Keratinocyte (primary cell): ENCODE measurements at regions not wholly inside any gene's neighbourhood (a gene's known extent, or its start where the extent isn't known, plus 50 kb on each side); places are given as distances from the start of the nearest gene placed in this dataset.

Experiments used
- DNase-seq: peaks from one replicate; pipeline ENCODE4 v3.0.0-alpha.2; 2011; ENCODE audit warnings: low read depth, missing footprints, low spot score
- FAIRE-seq: peaks from 2 replicates; lab custom pipeline; 2011; peaks lifted over from hg19 to GRCh38; lab: Jason Lieb, UNC
- H2AFZ ChIP-seq: 2 replicates; pipeline ENCODE4 v1.6.0; 2012; ENCODE audit warnings: low read length, control low read depth, inconsistent platforms; ENCODE audit not compliant: control insufficient read depth
- H3K27ac ChIP-seq: 2 replicates; pipeline ENCODE4 v1.5.1; 2011; ENCODE audit warnings: low read length; ENCODE audit not compliant: control insufficient read depth, insufficient read depth
- H3K27me3 ChIP-seq: 3 replicates; pipeline ENCODE4 v1.6.0; 2011; ENCODE audit warnings: low read length; ENCODE audit not compliant: control insufficient read depth, insufficient read depth; ENCODE audit errors: extremely low read depth
- H3K36me3 ChIP-seq, 2 experiments: 2 replicates in 1 of 2; 3 replicates in 1 of 2; pipeline ENCODE4 v1.5.1; 2011; ENCODE audit warnings: low read length in 2 of 2, mild to moderate bottlenecking in 1 of 2; ENCODE audit not compliant: control insufficient read depth in 2 of 2, insufficient read depth in 2 of 2; ENCODE audit errors: extremely low read depth in 1 of 2
- H3K4me1 ChIP-seq: 3 replicates; pipeline ENCODE4 v1.5.1; 2011; ENCODE audit warnings: low read length; ENCODE audit not compliant: control insufficient read depth, insufficient read depth; ENCODE audit errors: extremely low read depth
- H3K4me2 ChIP-seq: 3 replicates; pipeline ENCODE4 v1.6.0; 2011; ENCODE audit warnings: low read depth, low read length; ENCODE audit not compliant: control insufficient read depth, insufficient read depth; ENCODE audit errors: extremely low read depth
- H3K4me3 ChIP-seq, 3 experiments: fragments of 200-600 bp in 1 of 3; sonication (generic) in 1 of 3; 2 replicates in 2 of 3; 3 replicates in 1 of 3; pipeline ENCODE4 v1.5.1; 2011 to 2016; ENCODE audit warnings: low read length in 3 of 3, mild to moderate bottlenecking in 3 of 3, control low read depth in 2 of 3, inconsistent platforms in 1 of 3, low read depth in 1 of 3, mixed read lengths in 1 of 3, mixed run types in 1 of 3, moderate library complexity in 1 of 3; ENCODE audit not compliant: control insufficient read depth in 2 of 3, insufficient read depth in 2 of 3; ENCODE audit errors: extremely low read depth in 1 of 3
- H3K79me2 ChIP-seq: 2 replicates; pipeline ENCODE4 v1.6.0; 2012; ENCODE audit warnings: low read length; ENCODE audit not compliant: control insufficient read depth, insufficient read depth
- H3K9ac ChIP-seq: 3 replicates; pipeline ENCODE4 v1.6.0; 2011; ENCODE audit warnings: low read length; ENCODE audit not compliant: control insufficient read depth, insufficient read depth; ENCODE audit errors: extremely low read depth
- H3K9me1 ChIP-seq: 3 replicates; pipeline ENCODE4 v1.6.0; 2011; ENCODE audit warnings: low read length; ENCODE audit not compliant: control insufficient read depth, insufficient read depth; ENCODE audit errors: extremely low read depth
- H3K9me3 ChIP-seq: 2 replicates; pipeline ENCODE4 v1.5.1; 2012; ENCODE audit warnings: low read depth, low read length; ENCODE audit not compliant: control insufficient read depth
- H4K20me1 ChIP-seq: 3 replicates; pipeline ENCODE4 v1.6.0; 2011; ENCODE audit warnings: low read length; ENCODE audit not compliant: control insufficient read depth, insufficient read depth; ENCODE audit errors: extremely low read depth
- CTCF ChIP-seq, 3 experiments: IDR thresholded peaks in 1 of 3; conservative IDR thresholded peaks in 1 of 3; optimal IDR thresholded peaks in 1 of 3; 2 replicates in 2 of 3; 3 replicates in 1 of 3; pipeline versions ENCODE3 to v1.5.1; 2011; ENCODE audit warnings: low read length in 3 of 3, mild to moderate bottlenecking in 3 of 3, moderate library complexity in 2 of 3, control low read depth in 1 of 3, inconsistent platforms in 1 of 3; ENCODE audit not compliant: insufficient read depth in 2 of 3; ENCODE audit errors: extremely low read depth in 1 of 3
- EZH2 ChIP-seq: IDR thresholded peaks from one replicate; pipeline ENCODE4 v1.6.1; 2012; ENCODE audit warnings: inconsistent platforms, mild to moderate bottlenecking, low read length, moderate library complexity
- dilution Hi-C: fragments of 300-500 bp; cut with MboI; formaldehyde crosslinking; loops from one replicate; pipeline ENCODE4 v1.7.0; 2020; ENCODE audit warnings: low sequenced_read_pairs; ENCODE audit not compliant: extremely low pct_ligation_motif_present

GRCh38 chr5:25604681-25605080 lies 959.9 kb upstream of the CDH10 start:
- Histone ChIP-seq H3K36me3 (no peaks in the 10 kb centered on the region), H3K9me3 (peaks cover 2% of the 10 kb centered on the region), H3K4me3 (no peak overlapping the region), H3K4me1 (no peaks in the 10 kb centered on the region), H3K27ac (no peak overlapping the region), H3K9ac (no peak overlapping the region), H4K20me1 (no peaks in the 10 kb centered on the region), H3K79me2 (no peaks in the 10 kb centered on the region), H3K27me3 (no peaks in the 10 kb centered on the region), H3K4me2 (no peak overlapping the region), H2AFZ (no peak overlapping the region), H3K9me1 (no peaks in the 10 kb centered on the region)
- no peak for TF ChIP-seq CTCF (optimal IDR thresholded peaks at IDR 0.05 in 1 of 3, IDR thresholded peaks at IDR 0.05 in 1 of 3, conservative IDR thresholded peaks at IDR 0.05 in 1 of 3; ENCODE audit: extremely low read depth in 1 of 3, insufficient read depth in 2 of 3, low read length in 3 of 3)
- no peak for TF ChIP-seq EZH2
- no peak for DNase-seq
- dilution Hi-C loops = no loop called here
- no peak for FAIRE-seq

- Histone ChIP-seq H3K79me2 (no peaks in the 10 kb centered on the region), H3K4me1 (no peaks in the 10 kb centered on the region), H3K9ac (no peak overlapping the region), H4K20me1 (no peaks in the 10 kb centered on the region), H3K9me1 (no peaks in the 10 kb centered on the region), H3K4me3 (no peak overlapping the region), H3K4me2 (no peak overlapping the region), H3K9me3 (no peaks in the 10 kb centered on the region), H3K27me3 (no peaks in the 10 kb centered on the region), H3K27ac (no peak overlapping the region), H3K36me3 (no peaks in the 10 kb centered on the region), H2AFZ (no peak overlapping the region)
- dilution Hi-C loops = no loop called here
- TF ChIP-seq CTCF (optimal IDR thresholded peaks at IDR 0.05 in 1 of 3, IDR thresholded peaks at IDR 0.05 in 1 of 3, conservative IDR thresholded peaks at IDR 0.05 in 1 of 3; ENCODE audit: extremely low read depth in 1 of 3, insufficient read depth in 2 of 3, low read length in 3 of 3) = no peak
- no peak for TF ChIP-seq EZH2
- DNase-seq = no peak
- FAIRE-seq = no peak
Measured at GRCh38 chr5:25579111-25579510, 934.3 kb upstream of the CDH10 start.
